SKM-1 treated with dmso at 0.1 percent for 144 hours (cell line): ENCODE measurements at regions not wholly inside any gene's neighbourhood (a gene's known extent, or its start where the extent isn't known, plus 50 kb on each side); places are given as distances from the start of the nearest gene placed in this dataset.

Source experiments
- DNase-seq: peaks from one replicate; lab custom pipeline; 2025; ENCODE audit not compliant: unreplicated experiment; lab: John Stamatoyannopoulos, UW

GRCh38 chr4:3818371-3818770, 52.2 kb downstream of the ADRA2C start:
- no peak for DNase-seq

- DNase-seq, result no peak
Observed at GRCh38 chr4:3819210-3819919, 53.2 kb downstream of the ADRA2C start.

GRCh38 chr4:3820016-3820805, 54.0 kb downstream of the ADRA2C start:
- DNase-seq, result no peak

- no peak for DNase-seq
Observed at GRCh38 chr4:3820806-3821579, 54.8 kb downstream of the ADRA2C start.

- no peak for DNase-seq
Observed at GRCh38 chr4:3821580-3822229, 55.5 kb downstream of the ADRA2C start.

GRCh38 chr4:3822230-3822947, 56.2 kb downstream of the ADRA2C start:
- no peak for DNase-seq

GRCh38 chr4:3823496-3824341, 57.5 kb downstream of the ADRA2C start:
- DNase-seq, result no peak

GRCh38 chr4:3824521-3825270, 58.5 kb downstream of the ADRA2C start:
- no peak for DNase-seq

- DNase-seq, result no peak
Observed at GRCh38 chr4:3825530-3825929, 59.3 kb downstream of the ADRA2C start.

GRCh38 chr4:3826247-3827172, 60.3 kb downstream of the ADRA2C start:
- no peak for DNase-seq

GRCh38 chr4:3827616-3828492, 61.7 kb downstream of the ADRA2C start:
- no peak for DNase-seq

- DNase-seq, result no peak
Observed at GRCh38 chr4:3828546-3828945, 62.4 kb downstream of the ADRA2C start.

GRCh38 chr4:3829211-3829955, 63.2 kb downstream of the ADRA2C start:
- DNase-seq, result no peak

GRCh38 chr4:3829956-3830773, 64.0 kb downstream of the ADRA2C start:
- no peak for DNase-seq

- DNase-seq, result no peak
Observed at GRCh38 chr4:3830774-3831528, 64.8 kb downstream of the ADRA2C start.
